ENCODE measurements at regions not wholly inside any gene's neighbourhood (a gene's known extent, or its start where the extent isn't known, plus 50 kb on each side); places are given as distances from the start of the nearest gene placed in this dataset.

GRCh38 chr2:220293966-220294365 is 666.5 kb downstream of the SLC4A3 start:
- Histone ChIP-seq H3K9me3 (ENCODE audit: control insufficient read depth, insufficient read depth, low read depth, low read length) (no peaks in the 10 kb centered on the region), H3K27ac (ENCODE audit: extremely low read depth, low read depth, low read length) (no peak overlapping the region), H3K36me3 (ENCODE audit: control insufficient read depth in 2 of 2, insufficient read depth in 1 of 2, low read length in 2 of 2) (no peaks in the 10 kb centered on the region), H3K4me3 (ENCODE audit: low read depth, low read length) (no peak overlapping the region), H3K4me1 (ENCODE audit: control insufficient read depth, insufficient read depth, low read length) (no peaks in the 10 kb centered on the region)
- ChIA-PET CTCF (no interaction called here), POLR2A (no interaction called here)
- TF ChIP-seq ZNF621 (tag by site-specific recombination; IDR thresholded peaks at IDR 0.05) (no peak), TCF7L2 (IDR thresholded peaks at IDR 0.05; ENCODE audit: borderline replicate concordance, low read depth, low read length) (no peak), ZBTB17 (tag by site-specific recombination; IDR thresholded peaks at IDR 0.05) (no peak), SP3 (tag by site-specific recombination; IDR thresholded peaks at IDR 0.05) (no peak), ZNF114 (tag by site-specific recombination; IDR thresholded peaks at IDR 0.05) (no peak), KLF9 (tag by site-specific recombination; IDR thresholded peaks at IDR 0.05; ENCODE audit: low read depth) (no peak), ZNF624 (tag by site-specific recombination; IDR thresholded peaks at IDR 0.05) (no peak), ZNF549 (tag by site-specific recombination; IDR thresholded peaks at IDR 0.05) (no peak), ZNF660 (tag by site-specific recombination; IDR thresholded peaks at IDR 0.05) (no peak), KLF1 (tag by site-specific recombination; IDR thresholded peaks at IDR 0.05) (no peak)

- no peaks in the 10 kb centered on the region for H3K9me3 ChIP-seq (ENCODE audit: control insufficient read depth, insufficient read depth, low read depth, low read length)
- no peaks in the 10 kb centered on the region for H3K4me1 ChIP-seq (ENCODE audit: control insufficient read depth, insufficient read depth, low read length)
- no peak overlapping the region for H3K4me3 ChIP-seq (ENCODE audit: low read depth, low read length)
- peak; percentile 15; the same call in 1 of the 2 replicates for TF ChIP-seq TRIM28 (IDR thresholded peaks at IDR 0.05; ENCODE audit: borderline replicate concordance, low read length)
- no peak for TF ChIP-seq ZBTB10 (tag by site-specific recombination; IDR thresholded peaks at IDR 0.05)
- H3K36me3 ChIP-seq (ENCODE audit: control insufficient read depth in 2 of 2, insufficient read depth in 1 of 2, low read length in 2 of 2) = no peaks in the 10 kb centered on the region
- ChIA-PET CTCF (no interaction called here), POLR2A (no interaction called here)
- no peak overlapping the region for H3K27ac ChIP-seq (ENCODE audit: extremely low read depth, low read depth, low read length)
These were observed 668.7 kb downstream of the SLC4A3 start for GRCh38 chr2:220296174-220296573.

GRCh38 chr2:220297093-220297492 is 669.7 kb downstream of the SLC4A3 start:
- ChIA-PET POLR2A (no interaction called here), CTCF (interaction anchor here (0.8 kb wide), 1 partner anchor 1185 kb away, joined by 3 read pairs; no protein-coding TSS in a partner anchor)
- Histone ChIP-seq H3K36me3 (ENCODE audit: control insufficient read depth in 2 of 2, insufficient read depth in 1 of 2, low read length in 2 of 2) (no peaks in the 10 kb centered on the region), H3K4me1 (ENCODE audit: control insufficient read depth, insufficient read depth, low read length) (no peaks in the 10 kb centered on the region), H3K27ac (ENCODE audit: extremely low read depth, low read depth, low read length) (no peak overlapping the region), H3K4me3 (ENCODE audit: low read depth, low read length) (no peak overlapping the region), H3K9me3 (ENCODE audit: control insufficient read depth, insufficient read depth, low read depth, low read length) (no peaks in the 10 kb centered on the region)
- TF ChIP-seq SCRT1 (tag by site-specific recombination; IDR thresholded peaks at IDR 0.05; ENCODE audit: borderline replicate concordance) (no peak), ZNF596 (tag by site-specific recombination; IDR thresholded peaks at IDR 0.05) (no peak), GLI4 (tag by site-specific recombination; IDR thresholded peaks at IDR 0.05) (no peak), YY2 (tag by site-specific recombination; IDR thresholded peaks at IDR 0.05) (no peak), ZNF558 (tag by site-specific recombination; IDR thresholded peaks at IDR 0.05) (no peak), ZNF311 (tag by site-specific recombination; IDR thresholded peaks at IDR 0.05; ENCODE audit: borderline replicate concordance) (no peak)

- no peak overlapping the region for H3K4me3 ChIP-seq (ENCODE audit: low read depth, low read length)
- no peaks in the 10 kb centered on the region for H3K36me3 ChIP-seq (ENCODE audit: control insufficient read depth in 2 of 2, insufficient read depth in 1 of 2, low read length in 2 of 2)
- POLR2A ChIA-PET = no interaction called here
- CTCF ChIA-PET = no interaction called here
- H3K27ac ChIP-seq (ENCODE audit: extremely low read depth, low read depth, low read length) = no peak overlapping the region
- no peaks in the 10 kb centered on the region for H3K4me1 ChIP-seq (ENCODE audit: control insufficient read depth, insufficient read depth, low read length)
- H3K9me3 ChIP-seq (ENCODE audit: control insufficient read depth, insufficient read depth, low read depth, low read length) = no peaks in the 10 kb centered on the region
- TF ChIP-seq ZNF645 (tag by site-specific recombination; IDR thresholded peaks at IDR 0.05) (no peak), ZNF501 (tag by site-specific recombination; IDR thresholded peaks at IDR 0.05) (no peak), BCL6B (tag by site-specific recombination; IDR thresholded peaks at IDR 0.05) (no peak), ZNF654 (tag by site-specific recombination; IDR thresholded peaks at IDR 0.05; ENCODE audit: low read depth) (no peak), ZNF600 (tag by site-specific recombination; IDR thresholded peaks at IDR 0.05) (no peak), ZSCAN23 (tag by site-specific recombination; IDR thresholded peaks at IDR 0.05) (no peak)
These were observed 673.4 kb downstream of the SLC4A3 start for GRCh38 chr2:220300806-220301205.
